HG03575 (cell line): ENCODE measurements at regions not wholly inside any gene's neighbourhood (a gene's known extent, or its start where the extent isn't known, plus 50 kb on each side); places are given as distances from the start of the nearest gene placed in this dataset.
"Not testable (repeated sequence)": the region's sequence is repeated elsewhere in the genome, so short reads cannot be mapped to it uniquely, and the experiment has no call there.

Experiments used
- ATAC-seq: cut with Tn5 transposase; IDR thresholded peaks from one replicate; pipeline ENCODE4 v1.9.1; 2021; ENCODE audit not compliant: unreplicated experiment, insufficient number of reproducible peaks, low FRiP score; ENCODE audit errors: extremely low read depth

DNA sequence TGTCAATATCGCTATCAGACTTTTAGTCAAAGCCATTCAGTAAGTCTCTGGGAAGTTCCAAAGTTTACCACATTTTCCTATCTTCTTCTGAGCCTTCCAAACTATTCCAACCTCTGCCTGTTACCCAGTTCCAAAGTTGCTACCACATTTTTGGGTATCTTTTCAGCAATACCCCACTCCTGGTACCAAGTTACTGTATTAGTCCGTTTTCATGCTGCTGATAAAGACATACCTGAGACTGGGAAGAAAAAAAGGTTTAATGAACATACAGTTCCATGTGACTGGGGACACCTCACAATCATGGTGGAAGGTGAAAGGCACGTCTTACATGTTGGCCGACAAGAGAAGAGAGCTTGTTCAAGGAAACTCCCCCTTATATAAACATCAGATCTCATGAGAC is 307.2 kb downstream of the OXSM start:
- ATAC-seq = not testable (repeated sequence)

DNA sequence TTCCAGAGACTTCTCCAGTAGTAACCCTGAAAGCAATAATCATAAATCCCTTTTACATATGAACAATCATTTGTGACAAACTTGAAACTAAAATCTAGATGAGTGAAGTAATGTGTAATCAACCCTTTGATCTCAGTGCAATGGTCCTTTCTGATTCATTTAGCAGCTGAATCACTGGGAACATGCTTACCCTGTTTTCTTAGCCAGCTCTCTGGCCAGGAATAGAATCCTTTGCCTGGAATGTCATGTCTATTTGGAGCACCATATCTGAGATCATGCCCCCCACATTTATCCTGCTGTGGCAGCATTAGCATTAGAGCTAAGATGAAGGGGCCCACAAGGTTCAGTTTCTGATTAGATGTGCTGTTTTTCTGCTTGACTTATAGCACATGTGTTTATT is 309.8 kb downstream of the OXSM start:
- no peak for ATAC-seq

DNA sequence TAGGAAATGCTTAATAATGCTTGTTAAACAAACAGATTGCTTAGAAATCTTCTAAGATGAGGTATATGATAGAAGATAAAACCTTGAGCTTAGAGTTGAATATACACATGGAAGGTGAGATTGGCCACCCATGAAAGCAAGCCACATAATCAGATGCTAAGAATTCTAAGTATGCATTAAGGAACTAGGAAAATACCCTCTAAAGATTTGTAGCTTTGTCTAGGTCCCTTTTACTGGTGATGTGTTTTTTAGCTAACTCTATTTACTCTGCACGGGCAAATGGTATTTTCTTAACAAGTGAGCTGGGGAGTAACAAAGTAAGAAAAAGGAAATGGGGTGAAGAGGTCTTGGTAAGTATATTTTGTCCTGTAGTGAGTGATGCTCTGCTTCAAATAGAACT is 310.3 kb downstream of the OXSM start:
- ATAC-seq = no peak

DNA sequence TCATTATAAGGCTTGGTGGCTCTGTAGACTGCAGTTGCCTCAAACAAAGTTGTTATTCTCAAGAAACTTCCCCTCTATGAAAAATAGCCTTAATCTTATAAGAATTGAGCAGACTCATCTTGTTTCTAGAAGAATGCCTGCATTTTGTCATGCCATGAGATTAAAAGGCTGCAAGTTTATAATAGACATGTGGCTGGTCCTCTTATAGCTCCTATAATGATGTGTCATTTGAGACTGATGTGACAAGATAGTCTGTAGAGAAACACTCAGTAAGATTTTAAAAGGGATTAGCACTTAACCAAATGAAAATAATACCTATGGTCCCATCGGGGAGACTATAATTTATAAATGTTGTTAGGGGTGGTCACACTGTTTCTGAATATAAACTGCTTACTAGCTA is 312.5 kb downstream of the OXSM start:
- ATAC-seq = no peak

DNA sequence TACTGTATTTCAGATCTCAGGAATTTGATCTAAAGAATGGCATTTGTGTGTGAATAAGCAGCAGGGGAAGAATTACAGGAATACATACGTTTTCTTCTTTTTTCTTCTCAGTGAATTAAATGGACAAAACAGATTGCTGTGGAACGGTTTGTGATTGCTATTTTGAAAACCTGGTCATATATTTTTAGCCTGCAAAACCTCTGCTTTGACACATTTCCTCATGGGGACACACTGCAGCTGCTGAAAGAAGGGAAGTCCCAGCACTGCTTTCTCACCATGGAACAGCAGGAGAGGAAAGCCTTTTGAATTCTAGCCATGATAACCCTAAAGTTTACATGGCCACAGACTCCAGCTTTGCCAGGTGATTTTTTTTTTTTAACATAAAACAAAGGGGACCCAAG is 315.0 kb downstream of the OXSM start:
- peak; percentile 66 for ATAC-seq

DNA sequence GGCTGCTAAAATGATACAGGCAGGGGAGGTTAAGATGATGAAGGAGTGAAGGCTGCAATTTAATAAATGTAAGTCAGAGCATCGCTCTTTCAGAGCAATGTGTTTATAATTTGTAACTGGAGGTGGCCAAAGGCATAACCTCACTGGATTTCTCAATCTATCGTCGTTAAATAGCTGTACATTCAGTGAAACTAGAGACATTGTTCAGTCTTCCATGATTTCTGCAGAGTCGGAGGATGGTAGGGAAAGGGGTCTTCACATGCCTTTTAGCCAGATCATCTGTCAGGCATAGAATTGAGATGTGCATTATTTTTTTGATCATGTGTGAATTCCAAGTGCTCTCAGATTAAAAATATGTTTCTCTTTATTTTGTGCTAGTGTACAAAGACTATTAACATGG is 315.4 kb downstream of the OXSM start:
- no peak for ATAC-seq

DNA sequence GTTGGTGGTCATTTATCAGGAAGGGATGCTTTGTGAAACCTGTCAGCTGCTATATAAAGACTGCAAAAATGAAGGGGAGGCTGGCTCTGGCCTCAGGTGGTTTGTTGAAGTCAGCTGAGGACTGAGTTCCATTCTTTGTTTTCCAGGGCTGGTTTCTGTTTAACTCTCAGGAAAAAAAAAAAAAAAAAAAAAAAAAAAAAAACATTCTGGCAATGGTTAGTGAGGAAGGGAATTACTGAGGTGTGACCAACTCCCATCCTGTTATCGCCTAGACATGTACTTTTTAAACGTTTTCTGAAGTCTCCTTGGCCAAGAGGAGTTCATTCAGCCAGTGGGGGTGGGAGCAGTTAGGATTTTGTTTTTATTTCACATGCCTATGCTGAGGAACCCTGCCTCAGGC is 316.3 kb downstream of the OXSM start:
- no peak for ATAC-seq

DNA sequence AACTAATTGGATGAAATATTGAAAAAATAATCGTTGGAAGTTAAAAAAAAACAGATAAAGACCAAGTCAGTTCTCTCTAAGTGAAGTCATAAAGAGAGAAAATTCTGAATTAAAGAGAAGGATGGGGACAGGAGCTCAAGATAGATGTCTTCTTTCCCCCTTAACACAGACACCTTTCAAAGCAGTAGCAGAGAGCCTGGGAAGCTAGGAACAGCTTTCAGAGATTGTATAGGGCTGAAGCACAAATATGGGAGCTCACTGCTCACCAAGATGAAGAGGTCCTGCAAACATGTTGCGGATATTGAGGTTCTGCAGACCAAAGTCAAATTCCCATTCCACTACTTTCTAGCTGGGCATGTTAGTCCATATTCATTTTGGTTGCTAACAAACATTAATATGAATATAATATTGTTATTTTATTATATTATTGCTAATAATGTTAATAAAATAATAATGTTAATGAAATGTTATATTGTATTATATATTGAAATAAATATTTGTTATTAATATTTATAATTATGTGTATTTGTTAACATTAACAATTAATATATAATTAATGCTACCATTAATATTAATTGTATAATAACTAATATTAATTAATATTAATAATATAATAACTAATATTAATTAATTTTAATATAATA is 319.1 kb downstream of the OXSM start:
- ATAC-seq = no peak

DNA sequence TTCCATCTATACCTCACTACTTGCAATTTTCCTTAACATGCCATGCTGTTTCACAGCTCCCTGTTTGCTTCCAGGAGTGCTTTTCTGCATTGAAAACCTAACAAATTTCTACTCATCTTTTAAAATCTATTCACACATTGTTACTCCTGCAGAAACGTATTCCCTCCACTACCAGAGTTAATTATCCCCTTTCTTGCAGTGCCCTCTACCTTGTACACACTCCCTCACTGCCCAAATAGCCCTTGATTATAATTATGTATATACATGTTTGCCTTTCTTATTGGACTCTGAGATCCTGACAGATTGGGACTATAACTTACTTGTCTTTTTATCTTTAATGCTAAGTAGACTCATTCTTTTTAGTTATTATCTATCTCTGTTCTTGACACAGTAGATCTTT is 325.0 kb downstream of the OXSM start:
- no peak for ATAC-seq

DNA sequence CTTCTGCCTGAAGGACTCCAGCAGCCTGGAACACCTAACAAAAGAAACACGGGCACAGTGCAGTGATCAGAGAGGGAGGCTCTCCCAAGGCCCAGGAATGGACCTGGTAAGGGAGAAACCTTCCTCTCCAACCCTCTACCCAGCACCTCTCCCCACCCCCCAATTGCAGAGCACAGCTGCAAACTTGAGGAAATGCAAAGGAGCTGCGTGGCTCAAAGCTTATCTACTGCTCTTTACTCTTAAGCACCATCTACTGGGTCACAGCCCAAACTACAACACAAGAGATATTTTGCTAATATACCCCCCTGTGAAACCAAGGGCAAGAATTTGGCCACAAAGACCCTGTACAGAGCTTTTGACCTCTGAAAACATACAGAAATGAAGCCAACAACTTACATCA is 328.3 kb downstream of the OXSM start:
- ATAC-seq = peak; percentile 92

DNA sequence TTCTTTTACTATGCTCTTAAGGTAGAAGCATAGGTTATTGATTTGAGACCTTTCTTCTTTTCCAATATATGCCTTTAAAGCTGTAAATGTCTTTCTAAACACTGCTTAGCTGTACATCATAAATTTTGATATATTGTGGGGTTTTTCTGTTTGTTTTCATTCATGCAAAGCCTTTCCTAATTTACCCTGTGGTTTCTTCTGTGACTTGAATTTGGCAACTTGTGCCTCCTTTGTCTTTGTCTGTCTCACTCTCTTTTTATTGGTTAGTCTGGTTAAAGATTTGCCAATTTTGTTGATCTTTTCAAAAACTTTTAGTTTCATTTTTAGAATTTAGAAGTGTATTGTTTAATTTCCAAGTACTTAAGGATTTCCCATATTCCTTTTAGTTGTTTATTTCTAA is 343.1 kb downstream of the OXSM start:
- no peak for ATAC-seq

DNA sequence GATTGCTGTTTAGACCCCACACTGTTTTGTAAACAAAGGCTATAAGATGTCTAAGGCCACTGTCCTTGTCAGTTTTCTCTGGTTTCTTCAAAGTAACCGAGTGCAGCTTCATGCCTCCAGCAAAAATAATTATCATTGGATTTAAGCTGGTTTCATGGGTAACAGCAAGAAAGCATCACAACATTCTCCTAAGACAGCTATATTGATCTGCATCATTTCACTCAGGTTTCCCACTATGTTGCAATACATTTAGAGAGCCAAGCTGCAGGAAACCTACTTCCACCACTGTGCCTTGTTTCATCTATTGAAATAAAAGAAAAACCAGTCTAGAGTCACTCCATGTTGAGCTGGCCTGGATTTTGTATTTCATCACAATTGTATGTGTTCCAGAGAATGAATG is 351.4 kb downstream of the OXSM start:
- ATAC-seq = no peak

DNA sequence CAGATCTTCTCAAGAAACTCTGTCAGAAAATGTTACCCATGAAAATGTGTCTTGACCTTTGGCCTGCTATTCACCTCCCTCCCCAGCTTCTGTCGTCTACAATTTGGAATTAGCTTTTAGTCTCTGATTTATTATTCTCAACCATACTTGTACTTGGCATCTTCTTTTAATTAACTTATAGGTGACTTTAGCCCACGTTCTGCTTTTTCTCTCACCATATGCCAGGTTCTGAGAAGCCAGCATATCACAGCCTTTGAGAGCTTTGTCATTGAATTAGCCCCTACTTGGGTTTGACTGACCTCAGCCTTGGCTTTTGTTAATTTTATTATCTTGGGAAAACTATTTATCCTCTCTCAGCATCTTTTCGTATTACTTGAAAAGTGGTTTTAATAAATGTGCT is 355.9 kb downstream of the OXSM start:
- ATAC-seq = no peak

DNA sequence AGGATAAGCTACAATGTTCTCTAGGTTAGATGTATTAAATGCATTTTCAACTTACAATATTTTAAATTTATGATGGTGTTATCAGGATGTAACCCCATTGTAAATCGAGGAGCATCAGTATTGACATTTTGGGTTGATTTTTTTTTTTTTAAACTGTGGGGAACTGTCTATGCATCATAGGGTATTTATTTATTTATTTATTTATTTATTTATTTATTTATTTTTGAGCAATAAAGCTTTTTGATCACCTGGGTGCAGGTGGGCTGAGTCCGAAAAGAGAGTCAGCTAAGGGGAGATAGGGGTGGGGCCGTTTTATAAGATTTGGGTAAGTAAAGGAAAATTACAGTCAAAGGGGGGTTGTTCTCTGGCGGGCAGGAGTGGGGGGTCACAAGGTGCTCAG is 367.5 kb downstream of the OXSM start:
- not testable (repeated sequence) for ATAC-seq

DNA sequence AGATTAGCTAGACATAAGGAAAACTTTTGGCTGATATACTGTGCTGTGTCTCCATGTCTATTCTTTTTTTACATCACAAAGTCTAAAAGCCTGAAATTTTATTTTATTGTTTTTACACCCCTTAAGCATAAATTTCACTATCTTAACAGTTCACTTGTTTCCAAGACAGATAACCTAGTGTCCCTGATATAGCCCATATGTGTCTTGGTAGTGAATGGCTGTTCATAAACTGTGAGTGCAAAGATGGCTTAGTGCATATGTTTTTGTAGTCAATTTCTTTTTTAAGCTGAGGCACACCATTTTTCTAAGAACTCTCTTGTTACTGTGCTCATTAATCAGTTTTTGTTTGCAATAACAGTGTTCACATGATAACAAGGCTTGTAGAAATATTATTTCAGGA is 381.1 kb downstream of the OXSM start:
- ATAC-seq = no peak

DNA sequence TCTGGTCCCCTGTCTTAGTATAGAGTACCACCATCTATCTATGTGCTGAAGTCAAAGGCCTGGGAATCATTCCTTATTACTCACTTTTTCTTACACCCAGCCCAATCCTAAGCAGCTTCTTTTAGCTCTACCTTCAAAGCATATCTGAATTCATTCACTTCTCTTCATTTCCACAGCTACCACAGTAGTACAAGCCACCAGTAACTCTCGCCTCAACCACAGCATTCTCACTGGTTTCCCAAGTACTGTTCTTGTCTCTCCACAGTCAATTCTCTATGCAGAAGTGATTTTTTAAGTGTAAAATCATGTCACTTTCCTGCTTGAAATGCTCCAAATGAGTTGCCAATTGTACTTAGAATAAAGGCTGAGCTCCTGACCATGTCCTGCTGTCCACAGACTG is 401.7 kb downstream of the OXSM start:
- ATAC-seq = no peak

DNA sequence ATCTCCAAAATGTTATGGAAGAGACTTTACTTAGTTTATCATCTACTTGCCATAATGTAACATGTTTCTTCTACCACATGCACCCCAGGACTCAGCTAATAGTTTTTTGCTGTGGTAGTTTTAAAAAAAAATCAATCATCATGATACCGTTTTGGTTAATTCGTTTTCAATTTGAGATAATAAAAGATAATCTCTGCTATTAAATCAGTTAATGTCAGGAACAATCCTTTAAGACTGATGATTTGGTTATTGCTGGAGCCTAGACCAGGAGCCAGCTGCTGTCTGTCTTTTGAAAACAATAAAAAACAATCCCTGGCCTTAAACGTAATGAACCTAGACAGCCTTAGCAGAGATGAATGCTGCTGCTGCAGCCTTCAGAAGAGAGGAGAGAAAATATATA is 403.7 kb downstream of the OXSM start:
- ATAC-seq = no peak

DNA sequence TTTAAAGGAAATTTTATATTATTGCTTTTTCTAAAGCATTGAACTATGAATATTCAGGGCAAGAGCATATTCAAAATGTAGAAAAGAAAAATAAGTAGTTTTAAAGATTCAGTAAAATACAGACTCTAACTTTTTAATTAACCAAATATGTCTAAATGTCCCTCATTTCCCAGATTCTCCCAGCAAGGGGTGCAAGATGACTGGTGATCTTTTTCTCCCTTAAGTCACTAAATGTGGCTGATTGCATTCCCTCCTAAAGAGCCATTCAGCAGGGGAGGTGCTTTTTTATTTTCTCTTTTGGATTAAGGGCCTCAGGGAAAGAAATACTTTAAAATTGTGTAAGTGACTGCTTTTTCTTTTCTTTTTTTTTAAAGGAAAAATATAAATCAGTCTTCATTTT is 406.9 kb downstream of the OXSM start:
- no peak for ATAC-seq

DNA sequence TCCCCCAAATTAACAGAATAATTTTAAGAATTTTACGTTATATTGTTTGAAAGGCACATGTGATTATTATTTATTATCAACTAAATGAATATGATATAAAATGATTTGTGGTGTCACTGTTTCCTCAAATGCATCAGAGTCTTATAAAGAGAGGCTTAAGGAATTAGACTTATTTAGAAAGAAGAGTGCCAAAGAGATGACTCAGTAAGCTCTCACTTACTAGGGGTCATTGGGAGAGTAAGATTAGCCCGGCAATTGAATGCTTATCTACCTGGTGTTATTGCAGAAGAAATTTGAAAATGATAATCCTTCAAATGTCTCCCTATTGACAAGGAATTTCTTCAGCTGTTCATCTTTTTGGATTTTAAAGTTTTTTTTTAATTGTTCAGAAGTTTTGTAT is 408.7 kb downstream of the OXSM start:
- ATAC-seq = no peak

DNA sequence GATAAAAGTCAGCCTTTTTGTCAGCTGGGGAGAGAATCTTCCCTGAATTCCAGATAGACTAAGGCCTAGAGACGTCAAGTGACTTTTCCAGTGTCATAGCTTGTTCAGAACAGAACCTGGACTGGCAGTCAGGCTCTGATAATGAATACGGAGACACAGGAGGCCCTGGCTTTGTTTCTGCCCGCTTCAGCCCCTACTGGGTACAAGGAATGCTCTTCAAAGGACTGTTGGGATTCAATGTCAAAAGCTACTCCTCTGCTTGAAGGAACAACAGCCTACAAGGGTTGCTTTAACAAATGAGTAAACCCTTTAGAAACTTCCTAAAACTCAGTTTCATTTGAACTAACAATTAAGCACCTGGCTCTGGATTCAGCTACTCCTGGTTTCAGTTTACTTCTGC is 412.3 kb downstream of the OXSM start:
- ATAC-seq = no peak

DNA sequence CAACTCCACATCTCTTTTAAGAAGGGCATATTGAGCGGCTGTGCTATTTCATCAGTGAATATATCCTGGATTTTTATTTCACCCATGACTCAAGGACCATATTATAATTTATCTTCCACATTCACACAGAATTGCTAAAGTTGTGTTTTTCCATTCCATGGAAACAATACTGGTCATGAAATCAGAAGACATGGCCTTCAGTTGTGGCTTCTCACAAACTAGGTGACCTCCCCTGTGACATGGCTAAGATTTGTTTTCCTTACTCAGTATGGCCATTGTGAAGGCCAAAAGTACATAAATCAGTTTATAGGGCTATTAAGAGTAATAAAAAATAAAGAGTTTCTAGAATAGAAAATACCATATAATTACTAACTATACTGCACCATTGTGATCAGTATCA is 415.6 kb downstream of the OXSM start:
- ATAC-seq = no peak

DNA sequence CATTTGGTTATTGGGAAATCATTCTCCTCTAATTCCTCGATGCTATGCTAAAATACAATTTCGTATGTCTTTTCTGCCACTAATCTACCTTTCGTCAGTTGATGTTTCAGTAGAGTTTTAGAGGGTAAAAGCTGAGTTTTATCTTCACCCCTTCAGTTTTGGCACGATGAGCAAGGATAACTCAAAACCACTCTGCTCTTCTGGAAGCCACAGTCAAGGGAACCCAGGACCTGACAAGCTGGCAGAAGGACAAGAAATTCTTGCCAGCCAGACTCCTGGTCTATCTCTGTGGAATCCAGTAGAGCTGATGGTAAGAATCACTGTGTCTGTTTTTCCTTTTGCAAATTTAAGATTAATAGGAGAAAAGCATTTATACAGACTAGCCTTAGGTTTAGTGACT is 414.4 kb upstream of the LRRC3B start:
- ATAC-seq = no peak
